ENCODE measurements at regions not wholly inside any gene's neighbourhood (a gene's known extent, or its start where the extent isn't known, plus 50 kb on each side); places are given as distances from the start of the nearest gene placed in this dataset.

GRCh38 chr2:150640039-150640438 is 152.6 kb upstream of the RND3 start:
- no peaks in the 10 kb centered on the region for H3K27me3 ChIP-seq (replicated peaks; ENCODE audit: insufficient read depth)
- DNase-seq: peak; percentile 48
- peak overlapping the region; percentile 59 for H3K9ac ChIP-seq
- H3K4me2 ChIP-seq (ENCODE audit: unreplicated experiment): peak overlapping the region; percentile 64
- no peaks in the 10 kb centered on the region for H3K9me3 ChIP-seq (ENCODE audit: low read depth)
- no peaks in the 10 kb centered on the region for H3K36me3 ChIP-seq (ENCODE audit: low read depth)
- peaks cover 42% of the 10 kb centered on the region for H3F3A ChIP-seq (ENCODE audit: insufficient read depth)
- in situ Hi-C loops (cut with MboI): no loop called here
- H3K4me1 ChIP-seq (ENCODE audit: insufficient read depth): peaks cover 48% of the 10 kb centered on the region
- no peaks in the 10 kb centered on the region for H4K20me1 ChIP-seq (ENCODE audit: insufficient read depth)
- no peaks in the 10 kb centered on the region for H3K79me2 ChIP-seq (ENCODE audit: insufficient read depth)
- peak overlapping the region; percentile 53 for H3K4me3 ChIP-seq
- H3K9me2 ChIP-seq (ENCODE audit: insufficient read depth): no peaks in the 10 kb centered on the region
- TF ChIP-seq EZH2phosphoT487 (IDR thresholded peaks at IDR 0.05; ENCODE audit: insufficient read depth, low read depth): no peak
- TF ChIP-seq EZH2 (IDR thresholded peaks at IDR 0.05; ENCODE audit: insufficient read depth, poor library complexity, severe bottlenecking): no peak
- H3K27ac ChIP-seq: peak overlapping the region; percentile 41
- 3 to 4% methylated on average over 4 of the region's 4 CpGs for WGBS, 2 experiments (ENCODE audit: low coverage in 1 of 2, low lambda C conversion rate in 2 of 2, missing lambda C conversion rate in 2 of 2)
- peak overlapping the region; percentile 75 for H2AFZ ChIP-seq

DNA sequence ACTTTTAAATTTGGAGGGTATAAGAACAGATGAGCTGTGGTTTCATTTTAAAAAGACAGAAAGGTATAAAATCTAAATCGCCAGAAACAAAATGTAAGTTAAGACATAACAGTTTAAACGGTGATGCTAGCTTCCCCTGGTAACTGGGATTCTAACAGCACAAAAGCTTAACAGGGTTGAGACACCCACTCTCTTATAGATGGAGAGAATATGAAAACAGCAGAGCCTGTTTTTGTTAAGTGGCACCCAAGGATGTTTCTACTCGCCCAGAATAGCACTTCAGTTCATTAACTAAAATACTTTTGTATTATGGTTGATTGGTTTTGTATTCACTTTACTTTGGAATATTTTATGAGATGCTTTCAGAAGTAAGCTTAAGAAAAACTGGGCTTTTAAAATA is 151.9 kb upstream of the RND3 start:
- H2AFZ ChIP-seq: peak overlapping the region; percentile 75
- H3K4me2 ChIP-seq (ENCODE audit: unreplicated experiment): peak overlapping the region; percentile 64
- TF ChIP-seq EZH2phosphoT487 (IDR thresholded peaks at IDR 0.05; ENCODE audit: insufficient read depth, low read depth) (no peak), EZH2 (IDR thresholded peaks at IDR 0.05; ENCODE audit: insufficient read depth, poor library complexity, severe bottlenecking) (no peak)
- H3K79me2 ChIP-seq (ENCODE audit: insufficient read depth): no peaks in the 10 kb centered on the region
- DNase-seq: no peak
- no peaks in the 10 kb centered on the region for H3K36me3 ChIP-seq (ENCODE audit: low read depth)
- no peaks in the 10 kb centered on the region for H3K27me3 ChIP-seq (replicated peaks; ENCODE audit: insufficient read depth)
- H3K27ac ChIP-seq: peak overlapping the region; percentile 41
- H3K9ac ChIP-seq: peak overlapping the region; percentile 59
- 35 to 36% methylated on average over 3 of the region's 3 CpGs for WGBS, 2 experiments (ENCODE audit: low coverage in 1 of 2, low lambda C conversion rate in 2 of 2, missing lambda C conversion rate in 2 of 2)
- H3K4me3 ChIP-seq: peak overlapping the region; percentile 53
- H3K4me1 ChIP-seq (ENCODE audit: insufficient read depth): peaks cover 42% of the 10 kb centered on the region
- H3K9me3 ChIP-seq (ENCODE audit: low read depth): no peaks in the 10 kb centered on the region
- H3K9me2 ChIP-seq (ENCODE audit: insufficient read depth): no peaks in the 10 kb centered on the region
- in situ Hi-C loops (cut with MboI): no loop called here
- H3F3A ChIP-seq (ENCODE audit: insufficient read depth): peaks cover 36% of the 10 kb centered on the region
- H4K20me1 ChIP-seq (ENCODE audit: insufficient read depth): no peaks in the 10 kb centered on the region

GRCh38 chr2:150631236-150631821 is 143.9 kb upstream of the RND3 start:
- Histone ChIP-seq H3K79me2 (ENCODE audit: insufficient read depth) (no peaks in the 10 kb centered on the region), H4K20me1 (ENCODE audit: insufficient read depth) (no peaks in the 10 kb centered on the region), H3K4me3 (no peak overlapping the region), H3K27ac (peak overlapping the region; percentile 53), H3K9me3 (ENCODE audit: low read depth) (no peaks in the 10 kb centered on the region), H3K27me3 (replicated peaks; ENCODE audit: insufficient read depth) (no peaks in the 10 kb centered on the region), H3K9ac (no peak overlapping the region), H3K4me1 (ENCODE audit: insufficient read depth) (peaks cover 17% of the 10 kb centered on the region), H2AFZ (peak overlapping the region; percentile 50), H3K36me3 (ENCODE audit: low read depth) (no peaks in the 10 kb centered on the region), H3K9me2 (ENCODE audit: insufficient read depth) (peaks cover 4% of the 10 kb centered on the region; the same call in 1 of the 2 replicates), H3K4me2 (ENCODE audit: unreplicated experiment) (peak overlapping the region; percentile 25), H3F3A (ENCODE audit: insufficient read depth) (peaks cover 13% of the 10 kb centered on the region)
- WGBS, 2 experiments (ENCODE audit: low coverage in 1 of 2, low lambda C conversion rate in 2 of 2, missing lambda C conversion rate in 2 of 2): 12 to 13% methylated on average over 2 of the region's 2 CpGs
- TF ChIP-seq EZH2 (IDR thresholded peaks at IDR 0.05; ENCODE audit: insufficient read depth, poor library complexity, severe bottlenecking) (no peak), EZH2phosphoT487 (IDR thresholded peaks at IDR 0.05; ENCODE audit: insufficient read depth, low read depth) (no peak)
- no peak for DNase-seq
- in situ Hi-C loops (cut with MboI): no loop called here

DNA sequence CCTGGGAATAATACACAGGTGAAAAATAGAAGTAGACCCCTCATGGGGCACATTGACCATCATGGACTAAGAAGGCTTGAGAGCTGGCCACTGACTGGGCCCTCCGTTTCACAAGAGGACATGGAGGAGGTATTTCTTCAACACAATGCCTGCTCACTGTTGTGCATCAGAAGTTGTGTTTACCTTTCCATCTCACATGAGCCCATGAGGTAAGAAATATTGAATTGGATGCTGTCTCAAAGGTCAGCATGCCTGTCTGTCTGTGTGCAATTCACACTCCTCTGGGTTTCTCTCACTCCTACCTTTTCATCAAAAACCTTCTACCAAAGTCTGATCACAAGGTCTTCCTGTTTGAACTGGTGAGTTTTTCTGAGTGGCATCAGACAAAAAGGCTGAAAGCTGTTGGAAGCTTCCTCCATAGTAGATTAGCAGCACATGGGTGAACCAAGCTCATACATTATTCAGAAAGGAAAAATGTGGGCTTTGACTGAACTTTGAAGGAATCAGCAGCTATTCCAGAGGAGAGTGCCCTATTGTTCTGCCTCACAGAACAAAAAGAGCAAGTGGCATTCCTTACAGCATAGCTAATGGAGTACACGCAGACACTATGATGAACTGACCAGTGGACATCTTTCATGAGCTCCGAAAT is 143.2 kb upstream of the RND3 start:
- H3K4me2 ChIP-seq (ENCODE audit: unreplicated experiment): peak overlapping the region; percentile 25
- in situ Hi-C loops (cut with MboI): no loop called here
- peak overlapping the region; percentile 50 for H2AFZ ChIP-seq
- H3K27ac ChIP-seq: peak overlapping the region; percentile 53
- H3K79me2 ChIP-seq (ENCODE audit: insufficient read depth): no peaks in the 10 kb centered on the region
- H3K9ac ChIP-seq: no peak overlapping the region
- H3K4me3 ChIP-seq: no peak overlapping the region
- H3K4me1 ChIP-seq (ENCODE audit: insufficient read depth): peaks cover 18% of the 10 kb centered on the region
- H3K27me3 ChIP-seq (replicated peaks; ENCODE audit: insufficient read depth): no peaks in the 10 kb centered on the region
- peaks cover 19% of the 10 kb centered on the region for H3F3A ChIP-seq (ENCODE audit: insufficient read depth)
- TF ChIP-seq EZH2phosphoT487 (IDR thresholded peaks at IDR 0.05; ENCODE audit: insufficient read depth, low read depth) (no peak), EZH2 (IDR thresholded peaks at IDR 0.05; ENCODE audit: insufficient read depth, poor library complexity, severe bottlenecking) (no peak)
- no peaks in the 10 kb centered on the region for H3K9me3 ChIP-seq (ENCODE audit: low read depth)
- peak; percentile 81 for DNase-seq
- no peaks in the 10 kb centered on the region for H4K20me1 ChIP-seq (ENCODE audit: insufficient read depth)
- H3K9me2 ChIP-seq (ENCODE audit: insufficient read depth): peaks cover 4% of the 10 kb centered on the region; the same call in 1 of the 2 replicates
- 39 to 41% methylated on average over 3 of the region's 3 CpGs for WGBS, 2 experiments (ENCODE audit: low coverage in 1 of 2, low lambda C conversion rate in 2 of 2, missing lambda C conversion rate in 2 of 2)
- no peaks in the 10 kb centered on the region for H3K36me3 ChIP-seq (ENCODE audit: low read depth)
